ENCODE measurements at regions not wholly inside any gene's neighbourhood (a gene's known extent, or its start where the extent isn't known, plus 50 kb on each side); places are given as distances from the start of the nearest gene placed in this dataset.
"Not testable (repeated sequence)": the region's sequence is repeated elsewhere in the genome, so short reads cannot be mapped to it uniquely, and the experiment has no call there.

DNA sequence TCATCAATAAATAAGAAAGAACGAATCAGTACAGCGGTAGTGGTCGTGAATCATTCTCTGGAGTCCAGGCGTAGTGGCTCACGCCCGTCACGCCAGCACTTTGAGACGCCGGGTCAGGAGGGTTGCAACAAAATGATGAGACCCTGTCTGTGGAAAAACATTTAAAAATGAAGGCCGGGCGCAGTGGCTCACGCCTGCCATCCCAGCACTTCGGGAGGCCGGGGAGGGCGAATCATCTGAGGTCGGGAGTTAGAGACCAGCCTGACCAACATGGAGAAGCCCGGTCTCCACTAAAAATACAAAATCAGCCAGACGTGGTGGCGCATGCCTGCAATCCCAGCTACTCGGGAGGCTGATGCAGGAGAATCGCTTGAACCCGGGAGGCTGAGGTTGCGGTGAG lies 111.8 kb upstream of the ANKRD30BL start:
- DNase-seq: not testable (repeated sequence)

DNA sequence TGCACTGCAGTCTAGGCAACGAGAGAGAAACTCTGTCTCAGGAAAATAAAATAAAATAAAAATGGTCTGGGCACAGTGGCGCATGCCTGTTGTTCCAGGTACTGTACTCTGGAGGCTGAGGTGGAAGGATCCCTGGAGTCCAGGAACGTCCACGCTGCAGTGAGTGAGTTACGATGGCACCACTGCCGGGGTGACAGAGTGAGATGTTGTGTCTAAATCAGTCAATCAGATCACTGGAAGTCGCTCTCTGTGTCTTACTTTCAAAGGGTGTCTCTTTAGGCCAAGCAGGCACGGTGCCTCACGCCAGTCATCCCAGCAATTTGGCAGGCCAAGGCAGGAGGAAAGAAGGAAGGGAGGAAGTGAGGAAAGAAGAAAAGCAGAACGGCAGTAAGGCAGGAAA lies 112.2 kb upstream of the ANKRD30BL start:
- no peak for DNase-seq

DNA sequence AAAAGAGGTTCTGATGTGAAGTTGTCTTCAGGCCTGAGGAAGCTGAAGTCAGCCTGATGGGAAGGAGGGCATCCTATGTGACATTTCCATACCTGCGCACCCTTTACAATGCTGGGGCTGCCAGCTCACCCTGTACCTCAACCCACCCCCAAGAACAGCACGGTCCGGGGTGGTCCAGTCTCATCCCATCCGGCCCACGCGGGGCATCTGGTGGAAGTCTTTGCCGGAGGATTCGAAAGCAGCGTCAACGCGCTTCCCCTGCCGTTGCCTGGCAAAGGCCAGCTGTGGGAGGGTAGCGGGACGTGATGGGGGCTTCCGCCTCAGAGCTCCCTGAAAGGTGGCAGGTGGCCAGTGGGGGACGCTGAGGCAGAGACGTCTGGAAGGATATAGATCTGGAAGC lies 113.6 kb upstream of the ANKRD30BL start:
- DNase-seq: no peak

DNA sequence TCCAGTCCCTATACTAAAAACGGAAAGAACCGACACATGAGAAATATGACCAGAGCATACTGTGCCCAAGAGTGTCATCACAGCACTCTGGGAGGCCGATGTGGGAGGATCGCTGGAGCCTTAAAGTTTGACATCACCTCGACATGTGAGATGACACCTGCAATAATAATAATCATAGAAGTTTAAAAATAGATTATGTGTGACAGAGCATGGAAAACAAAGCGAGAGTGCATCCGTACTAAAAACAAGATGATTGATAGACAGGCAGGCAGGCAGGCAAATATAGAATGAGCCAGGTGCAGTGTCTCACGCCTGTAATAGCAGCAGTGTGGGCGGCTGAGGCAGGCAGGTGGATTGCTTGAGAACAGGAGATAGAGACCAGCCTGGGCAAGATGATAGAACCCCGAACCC lies 114.8 kb upstream of the ANKRD30BL start:
- DNase-seq: no peak

DNA sequence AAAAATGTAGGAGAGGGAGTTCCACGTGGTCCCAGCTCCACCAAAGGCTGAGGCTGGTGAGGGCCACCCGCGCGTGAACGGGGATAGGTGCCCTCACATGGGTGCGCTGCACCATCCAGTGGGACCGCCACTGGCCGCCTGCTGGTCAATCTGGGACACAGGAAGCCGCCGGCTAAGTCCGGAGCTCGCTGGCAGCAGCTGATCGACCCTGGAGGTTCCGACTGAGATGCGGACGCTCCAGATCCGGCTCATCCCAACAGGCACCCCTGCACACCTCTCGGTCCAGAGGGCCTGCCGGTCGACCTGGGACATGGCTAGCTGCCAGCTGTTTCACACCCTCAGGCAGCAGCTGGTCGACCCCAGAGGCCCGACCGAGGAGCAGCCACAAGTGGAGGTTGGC lies 116.5 kb upstream of the ANKRD30BL start:
- DNase-seq: no peak

DNA sequence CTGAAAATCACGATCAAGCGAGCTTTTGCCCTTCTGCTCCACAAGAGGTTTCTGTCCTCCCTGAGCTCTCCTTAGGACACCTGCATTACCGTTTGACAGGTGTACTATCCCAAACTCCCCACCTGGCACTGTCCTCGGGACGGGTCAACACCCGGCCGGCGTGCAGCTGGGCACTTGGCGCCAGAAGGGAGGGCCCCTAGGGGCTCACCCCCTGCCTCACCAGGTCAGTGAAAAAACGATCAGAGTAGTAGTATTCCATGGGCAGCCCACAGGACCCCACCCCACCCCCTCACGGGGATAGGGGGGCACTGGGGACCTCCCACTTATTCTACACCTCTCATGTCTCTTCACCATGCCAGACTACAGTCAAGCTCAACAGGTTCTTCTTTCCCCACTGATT lies 117.6 kb upstream of the ANKRD30BL start:
- no peak for DNase-seq

DNA sequence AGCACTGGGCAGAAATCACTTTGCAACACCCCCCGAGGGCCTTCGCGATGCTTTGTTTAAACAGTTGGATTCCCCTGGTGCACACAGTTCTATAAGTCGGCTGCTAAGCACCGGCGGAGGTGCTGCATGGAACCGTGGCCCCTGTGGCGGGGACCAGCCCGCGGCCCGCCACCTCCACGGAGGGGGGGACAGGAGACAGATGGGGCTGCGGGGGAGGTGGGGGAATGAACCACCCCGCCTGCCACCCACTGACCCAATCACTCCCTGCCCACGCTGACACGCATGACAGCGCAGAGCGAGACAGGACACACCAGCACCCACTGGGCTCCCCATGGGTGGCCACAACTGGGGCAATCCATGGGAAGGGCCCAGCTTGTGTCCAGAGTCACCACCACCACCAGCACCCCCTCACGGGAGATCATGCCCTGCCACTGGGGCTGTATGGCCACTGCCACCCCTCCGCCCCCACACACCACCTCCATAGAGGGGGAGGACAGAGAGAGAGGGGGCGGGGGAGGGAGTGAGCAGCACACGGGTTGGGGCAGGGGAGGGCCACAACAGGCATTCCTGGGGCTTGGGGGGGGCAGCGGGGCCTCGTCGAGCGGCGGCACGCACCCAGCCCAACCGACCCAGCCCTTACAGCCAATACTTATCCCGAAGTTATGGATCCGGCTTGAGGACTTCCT lies 118.3 kb upstream of the ANKRD30BL start:
- no peak for DNase-seq

DNA sequence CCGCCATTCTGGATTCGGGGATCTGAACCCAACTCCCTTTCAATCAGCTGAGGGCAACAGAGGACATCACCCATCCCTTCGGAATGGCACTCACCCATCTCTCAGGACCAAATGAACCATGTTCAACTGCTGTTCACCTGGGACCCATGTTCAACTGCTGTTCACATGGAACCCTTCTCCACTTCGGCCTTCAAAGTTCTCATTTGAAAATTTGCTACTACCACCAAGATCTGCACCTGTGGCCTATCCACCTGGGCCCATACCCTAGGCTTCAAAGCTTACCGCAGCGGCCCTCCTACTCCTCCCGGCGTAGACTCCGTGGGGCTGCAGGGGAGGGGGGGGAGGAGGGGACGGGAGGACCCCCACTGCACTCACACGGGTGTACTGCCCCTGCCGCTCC lies 119.2 kb upstream of the ANKRD30BL start:
- no peak for DNase-seq

DNA sequence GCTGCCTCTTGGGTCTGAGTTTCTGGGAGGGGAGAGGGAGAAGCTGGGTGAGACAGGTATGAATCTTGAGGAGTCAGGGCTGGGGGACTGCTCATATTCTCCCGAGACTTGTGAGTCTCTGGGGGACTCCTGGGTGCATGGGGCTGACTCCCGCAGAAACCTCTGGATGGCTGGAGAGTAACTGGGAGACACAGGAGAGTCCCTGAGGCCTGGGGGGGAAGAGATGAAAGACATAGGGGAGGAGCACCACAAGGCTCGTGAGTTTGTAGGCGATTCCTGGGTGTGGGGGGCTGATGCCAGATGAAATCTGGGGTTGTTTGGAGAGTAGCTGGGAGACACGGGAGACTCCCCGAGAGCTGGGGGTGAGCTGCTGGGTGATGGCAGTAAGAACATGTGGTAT lies 120.4 kb upstream of the ANKRD30BL start:
- not testable (repeated sequence) for DNase-seq

DNA sequence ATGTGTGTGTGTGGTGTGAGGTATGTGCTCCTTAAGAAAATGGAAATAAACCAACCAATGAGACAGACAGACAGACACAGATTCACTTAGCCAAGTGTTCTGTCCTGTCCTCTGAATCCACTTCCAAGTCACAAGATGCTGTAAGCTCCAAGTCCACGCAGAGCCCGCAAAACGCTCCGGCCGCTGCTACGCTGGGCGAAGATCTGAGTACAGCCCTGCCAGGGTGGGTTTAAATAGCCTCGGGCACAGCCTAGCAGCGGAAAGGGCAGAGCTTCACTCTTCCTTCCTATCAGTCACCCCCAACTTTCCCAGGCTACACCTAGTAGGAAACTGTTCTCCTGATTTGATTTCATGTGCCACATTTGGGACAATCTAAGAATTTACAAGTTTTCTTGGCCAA lies 121.2 kb upstream of the ANKRD30BL start:
- DNase-seq: no peak

DNA sequence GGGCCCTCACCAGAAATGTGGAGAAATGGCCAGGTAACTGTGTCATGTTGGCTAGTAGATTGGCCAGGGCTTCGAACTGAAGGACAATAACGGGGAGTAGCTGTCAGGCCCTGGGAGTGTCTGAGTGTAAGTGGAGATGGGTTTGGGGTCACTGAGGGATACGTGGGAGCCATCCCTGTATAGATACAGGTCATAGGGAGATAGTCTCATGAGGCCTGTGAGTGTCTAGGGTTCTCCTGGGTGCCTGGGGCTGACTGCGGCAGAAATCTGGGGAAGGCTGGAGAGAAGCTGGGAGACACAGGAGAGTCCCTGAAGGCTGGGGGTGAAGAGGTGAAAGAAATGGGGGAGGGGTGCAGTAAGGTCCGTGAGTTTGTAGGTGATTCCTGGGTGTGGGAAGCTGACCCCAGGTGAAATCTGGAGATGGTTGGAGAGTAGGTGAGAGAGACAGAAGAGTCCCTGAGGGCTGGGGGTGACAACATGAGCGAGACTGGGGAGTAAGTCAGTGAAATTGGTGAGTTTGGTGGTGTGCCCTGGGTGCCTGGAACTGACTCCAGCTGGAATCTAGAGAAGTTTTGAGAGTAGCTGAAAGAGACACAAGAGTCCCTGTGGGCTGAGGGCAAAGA lies 124.6 kb upstream of the ANKRD30BL start:
- DNase-seq: not testable (repeated sequence)

DNA sequence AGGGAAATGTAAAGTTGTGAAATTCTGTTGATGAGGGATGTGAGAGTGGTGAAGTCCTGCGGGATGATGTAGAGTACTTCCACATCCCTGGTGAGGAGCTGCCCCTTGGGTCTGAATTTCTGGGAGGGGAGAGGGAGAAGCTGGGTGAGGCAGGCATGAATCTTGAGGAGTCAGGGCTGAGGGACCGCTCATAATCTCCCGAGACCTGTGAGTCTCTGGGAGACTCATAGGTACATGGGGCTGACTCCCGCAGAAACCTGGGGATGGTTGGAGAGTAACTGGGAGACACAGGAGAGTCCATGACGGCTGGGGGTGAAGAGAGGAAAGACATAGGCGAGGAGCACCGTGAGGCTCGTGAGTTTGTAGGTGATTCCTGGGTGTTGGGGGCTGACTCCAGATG lies 126.2 kb upstream of the ANKRD30BL start:
- not testable (repeated sequence) for DNase-seq

DNA sequence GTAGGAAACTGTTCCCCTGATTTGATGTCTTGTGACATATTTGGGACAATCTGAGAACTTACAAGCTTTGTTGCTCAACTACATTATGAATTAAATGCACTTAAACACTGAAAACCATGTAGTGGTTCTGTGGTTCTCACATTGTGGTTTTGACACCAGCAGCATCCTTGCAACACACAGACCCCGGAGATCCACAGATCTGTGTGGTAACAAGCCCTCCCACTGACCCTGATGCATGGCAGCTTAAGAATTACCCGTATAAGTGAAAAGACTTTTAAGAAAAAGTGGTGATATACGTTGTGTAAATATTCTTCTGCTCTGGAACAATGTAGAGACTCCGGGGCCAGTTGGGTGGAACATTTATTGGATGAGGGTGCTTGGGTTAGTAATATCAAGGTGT lies 127.4 kb upstream of the ANKRD30BL start:
- not testable (repeated sequence) for DNase-seq

DNA sequence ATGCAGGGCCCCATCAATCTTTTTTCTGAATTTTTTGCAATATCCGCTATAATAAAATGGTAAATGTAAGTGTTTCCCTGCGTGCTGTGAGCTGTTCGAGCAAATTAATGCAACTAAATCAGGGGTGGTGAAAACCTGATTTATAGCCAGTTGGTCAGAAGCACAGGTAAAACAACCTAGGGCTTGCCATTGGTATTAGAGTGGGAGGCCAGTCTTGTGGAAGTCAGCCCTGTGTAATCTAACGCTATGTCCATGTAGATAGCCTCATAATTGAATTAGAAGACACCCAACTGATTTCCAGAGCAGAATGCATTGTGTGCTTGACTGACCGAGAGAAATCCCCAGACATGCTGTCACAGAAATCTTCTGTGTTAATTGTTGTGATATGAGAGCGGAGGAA lies 126.8 kb upstream of the GPR39 start:
- DNase-seq: not testable (repeated sequence)

DNA sequence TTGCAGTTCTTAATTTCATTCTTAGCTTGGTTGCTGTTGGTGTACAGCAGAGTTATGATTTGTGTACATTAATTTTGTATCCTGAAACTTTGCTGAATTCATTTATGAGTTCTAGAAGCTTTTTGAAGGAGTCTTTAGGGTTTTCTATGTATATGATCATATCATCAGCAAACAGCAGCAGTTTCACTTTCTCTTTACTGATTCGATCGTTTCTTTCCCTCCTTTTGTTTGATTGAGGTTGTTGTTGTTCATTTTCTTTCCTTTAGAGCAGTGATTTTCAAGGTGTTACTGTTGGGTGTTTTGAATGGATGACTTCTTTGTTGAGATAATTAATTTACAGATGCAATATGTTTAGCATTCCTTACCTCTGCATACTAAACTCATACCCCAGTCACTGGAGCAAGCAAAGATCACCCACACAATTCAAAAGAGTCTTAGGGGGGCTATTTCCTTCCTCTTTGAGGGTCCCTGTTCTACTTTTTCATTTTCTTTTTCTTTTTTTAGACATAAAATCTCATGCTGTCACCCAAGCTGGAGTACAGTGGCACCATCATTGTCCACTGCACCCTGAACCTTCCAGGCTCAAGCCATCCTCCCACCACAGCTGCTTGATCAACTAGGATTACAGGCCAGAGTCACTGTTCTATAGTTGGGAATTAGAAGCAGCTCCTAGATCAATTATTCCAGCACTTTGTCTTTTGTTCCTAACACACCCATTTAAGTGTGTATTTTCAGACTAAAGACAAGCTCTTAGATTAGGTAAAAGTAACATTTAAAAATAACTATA lies 115.8 kb upstream of the GPR39 start:
- DNase-seq: not testable (repeated sequence)

DNA sequence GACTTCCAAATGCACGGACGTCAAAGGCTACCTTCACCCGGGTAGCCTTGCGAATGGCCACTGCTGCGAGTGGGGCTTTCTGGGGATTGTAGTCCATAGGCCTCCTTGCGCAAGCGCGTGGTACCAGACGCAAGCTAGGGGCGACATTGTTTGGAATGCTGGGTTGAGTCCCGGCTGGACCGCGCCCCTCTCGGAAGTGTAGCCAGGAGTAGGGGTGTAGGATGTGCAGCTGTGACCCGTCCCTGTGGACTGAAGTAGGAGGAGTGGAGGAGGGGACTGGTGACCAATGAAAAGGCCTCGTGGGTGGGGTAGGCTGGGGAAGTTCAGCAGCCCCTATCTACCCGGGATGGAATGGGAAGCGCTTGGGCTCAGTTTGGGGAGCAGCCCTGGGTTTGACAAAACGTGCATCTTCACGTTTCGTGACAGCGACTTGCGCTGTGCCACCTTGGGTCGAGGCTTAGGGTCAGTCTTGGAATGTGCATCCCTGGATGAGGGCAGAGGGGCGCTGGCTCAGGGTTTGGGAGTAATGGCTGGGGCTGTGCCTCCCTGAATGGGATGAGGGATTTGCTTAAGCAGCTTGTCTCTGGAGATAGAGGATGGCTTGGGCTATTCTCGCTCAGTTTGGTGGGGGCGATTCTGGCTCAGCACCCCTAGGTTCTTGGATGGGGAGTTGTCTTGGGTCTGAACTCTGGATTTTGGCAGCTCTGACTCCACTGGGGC lies 111.8 kb upstream of the GPR39 start:
- not testable (repeated sequence) for DNase-seq

DNA sequence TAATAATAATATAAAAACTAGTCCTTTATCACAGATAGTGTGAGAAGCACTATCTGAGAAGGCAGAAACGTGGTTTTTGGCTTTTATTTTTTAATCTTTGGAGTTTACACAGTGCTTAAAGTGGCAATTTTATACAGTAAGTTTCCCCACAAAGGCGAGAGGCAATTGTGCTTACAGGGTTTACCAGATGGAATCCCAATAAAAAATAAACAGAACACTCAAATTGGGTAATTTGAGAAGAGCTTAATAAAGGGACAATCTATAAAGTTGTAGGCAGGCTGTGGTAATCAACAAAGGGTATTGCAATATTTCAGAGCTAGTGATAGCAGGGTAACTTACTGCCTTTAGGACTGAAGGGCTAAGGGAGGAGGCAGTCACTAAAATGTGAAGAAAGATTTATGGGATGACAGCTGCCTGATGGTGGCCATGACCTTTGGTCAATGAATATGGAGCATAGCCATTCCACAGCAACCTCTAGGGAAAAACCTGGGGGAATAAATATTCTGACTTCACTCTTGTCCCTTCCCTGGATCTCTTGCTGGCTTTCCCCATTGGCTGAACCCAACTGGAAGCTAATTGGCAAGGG lies 108.9 kb upstream of the GPR39 start:
- DNase-seq: not testable (repeated sequence)

DNA sequence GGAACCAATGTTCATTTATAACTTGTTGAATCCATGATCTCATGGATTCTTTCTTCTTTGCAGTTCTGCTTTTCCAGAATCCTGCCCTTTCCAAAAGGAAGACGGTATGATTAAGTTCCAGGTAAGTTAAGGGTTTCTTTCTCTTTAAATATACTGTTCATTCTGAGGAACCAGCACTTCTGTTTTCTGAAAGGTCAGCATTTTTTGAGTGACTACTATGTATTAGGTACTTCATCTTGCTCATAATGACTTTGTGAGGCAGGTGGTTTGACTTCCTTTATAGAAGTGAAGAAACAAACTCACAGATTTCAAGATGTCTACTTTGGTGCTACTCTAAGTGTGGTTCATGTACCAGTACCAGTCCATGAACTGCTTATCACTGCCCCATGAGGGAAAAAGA lies 107.4 kb upstream of the GPR39 start:
- not testable (repeated sequence) for DNase-seq

DNA sequence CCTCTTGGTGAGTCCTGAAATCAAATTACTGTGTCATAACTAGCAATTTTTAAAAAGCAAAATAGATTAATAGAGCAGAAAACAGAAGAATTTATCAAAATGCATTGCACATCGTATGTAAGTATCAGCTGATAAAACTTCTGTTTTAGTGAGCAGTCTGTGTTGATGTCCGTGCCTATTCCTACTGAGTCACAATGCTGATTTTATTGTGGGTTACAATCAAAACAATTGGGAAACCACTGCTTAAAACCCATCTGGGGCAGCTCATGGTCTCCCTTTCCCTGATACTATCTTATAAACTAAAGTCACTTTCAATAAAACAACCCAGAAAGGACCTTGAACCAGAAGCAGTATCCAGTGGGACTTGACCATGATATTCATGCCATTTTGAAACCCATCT lies 101.1 kb upstream of the GPR39 start:
- not testable (repeated sequence) for DNase-seq

DNA sequence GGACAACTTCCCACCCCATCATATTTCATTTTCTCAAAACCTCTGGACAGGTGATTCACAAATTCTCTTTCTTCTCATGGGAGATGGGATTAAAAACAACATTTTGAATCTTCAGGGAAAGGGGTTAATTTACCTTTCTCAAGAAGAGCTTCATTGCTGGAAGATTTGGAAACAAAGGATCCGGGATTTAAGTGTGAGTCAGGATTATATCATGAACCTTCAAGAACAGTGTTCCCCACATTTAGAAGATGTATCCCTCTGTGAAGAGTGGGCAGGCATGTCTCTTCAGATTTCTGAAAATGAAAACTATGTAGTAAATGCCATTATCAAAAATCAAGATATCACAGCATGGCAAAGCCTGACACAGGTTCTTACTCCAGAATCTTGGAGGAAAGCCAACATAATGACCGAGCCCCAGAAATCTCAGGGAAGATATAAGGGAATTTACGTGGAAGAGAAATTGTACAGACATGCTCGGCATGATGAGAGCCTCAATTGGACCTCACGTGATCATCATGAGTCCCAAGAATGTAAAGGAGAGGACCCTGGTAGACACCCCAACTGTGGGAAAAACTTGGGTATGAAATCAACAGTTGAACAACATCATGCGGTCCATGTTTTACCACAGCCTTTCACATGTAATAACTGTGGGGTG lies 99.5 kb upstream of the GPR39 start:
- not testable (repeated sequence) for DNase-seq

DNA sequence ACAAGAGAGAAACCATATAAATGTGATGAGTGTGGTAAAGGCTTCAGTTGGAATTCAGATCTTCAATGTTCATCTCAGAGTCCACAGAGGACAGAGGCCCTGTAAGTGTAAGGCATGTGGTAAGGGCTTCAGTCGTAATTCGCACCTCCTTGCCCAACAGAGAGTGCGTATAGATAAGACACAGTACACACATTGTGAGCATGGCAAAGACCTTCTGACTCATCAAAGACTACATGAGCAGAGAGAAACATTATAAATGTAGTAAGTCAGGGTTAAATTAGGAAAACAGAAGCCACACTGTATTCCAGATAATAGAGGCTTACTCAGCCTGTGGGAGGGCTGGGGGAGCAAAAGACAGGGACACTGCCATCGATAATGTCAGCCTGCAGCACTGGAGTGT lies 98.1 kb upstream of the GPR39 start:
- DNase-seq: not testable (repeated sequence)

DNA sequence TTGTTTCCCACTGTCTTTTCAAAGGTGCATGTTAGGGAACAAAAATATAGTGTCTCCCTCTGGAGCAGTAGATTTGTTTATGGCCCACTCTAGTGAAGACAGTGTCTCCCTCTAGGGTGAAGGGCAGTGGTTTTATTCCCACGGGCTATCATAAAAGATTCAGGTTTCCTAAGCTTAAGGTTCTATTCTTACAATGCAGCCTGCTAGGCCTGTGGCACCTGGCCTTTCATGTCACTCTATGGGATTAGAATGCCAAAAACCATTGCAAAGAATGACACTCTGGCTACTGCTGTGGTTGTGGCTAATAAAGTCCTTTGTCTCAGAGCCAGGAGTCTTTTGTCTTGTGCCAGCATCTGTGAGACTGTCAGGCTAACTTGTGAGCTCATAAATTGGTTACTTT lies 92.6 kb upstream of the GPR39 start:
- not testable (repeated sequence) for DNase-seq

Data from GOT3 (cell line).